ENCODE measurements at regions not wholly inside any gene's neighbourhood (a gene's known extent, or its start where the extent isn't known, plus 50 kb on each side); places are given as distances from the start of the nearest gene placed in this dataset.

DNA sequence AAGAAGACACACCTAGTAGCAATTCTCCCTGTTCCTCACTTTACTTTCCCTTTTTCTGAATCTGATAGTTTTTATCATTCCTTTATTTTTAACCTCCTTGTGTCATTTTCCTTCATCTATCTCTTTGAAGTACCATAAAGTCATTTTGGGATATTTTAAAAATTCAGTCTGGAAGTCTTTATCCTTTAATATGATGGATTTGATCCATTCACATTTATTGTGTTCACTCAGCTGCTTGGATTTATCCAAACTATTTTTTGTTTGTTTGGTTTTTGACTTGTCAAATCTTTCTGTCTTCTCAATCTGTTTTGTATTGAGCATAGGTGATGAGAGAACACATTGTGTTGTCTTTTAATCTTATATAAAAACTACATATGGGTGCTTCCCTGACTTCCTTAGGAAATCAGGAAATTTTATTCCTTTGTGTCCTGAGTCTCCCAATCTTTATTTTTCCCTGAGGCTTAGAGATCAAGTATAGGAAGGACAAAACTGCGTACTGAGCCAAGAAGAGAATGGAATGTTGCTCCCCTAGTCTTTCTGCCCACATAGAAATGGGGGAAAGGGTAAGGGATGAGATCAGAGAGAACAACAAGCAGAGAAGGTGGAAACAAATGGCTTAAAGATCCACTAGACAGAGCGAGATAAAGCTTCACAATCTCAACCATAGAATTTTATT is 132.7 kb upstream of the HABP2 start:
- no peak for TF ChIP-seq CTCF (IDR thresholded peaks at IDR 0.05)
- TF ChIP-seq POLR2A (IDR thresholded peaks at IDR 0.05): no peak
- no peak for TF ChIP-seq POLR2AphosphoS5 (IDR thresholded peaks at IDR 0.05)
